ENCODE measurements at regions not wholly inside any gene's neighbourhood (a gene's known extent, or its start where the extent isn't known, plus 50 kb on each side); places are given as distances from the start of the nearest gene placed in this dataset.

- no peaks in the 10 kb centered on the region for H3K27me3 ChIP-seq (ENCODE audit: insufficient read depth, low read length)
- H2BK20ac ChIP-seq (ENCODE audit: low read depth, low read length, poor library complexity, severe bottlenecking), result no peak overlapping the region
- Mint-ChIP-seq H3K27ac (no peak overlapping the region), H3K9me3 (peaks cover 10 to 20% of the 10 kb centered on the region in 2 experiments), H3K36me3 (ENCODE audit: insufficient read depth in 1 of 3, low read depth in 3 of 3) (peaks cover 6 to 19% (median 9%) of the 10 kb centered on the region in 3 experiments; a peak in 6 of 7 replicates), H3K4me1 (peaks cover 21 to 25% of the 10 kb centered on the region in 2 experiments), H3K27me3 (ENCODE audit: low read depth) (no peaks in the 10 kb centered on the region), H3K4me3 (no peak overlapping the region)
- H4K8ac ChIP-seq (replicated peaks; ENCODE audit: insufficient read length, low read depth, low read length), result no peak overlapping the region
- no peaks in the 10 kb centered on the region for H3K79me1 ChIP-seq (ENCODE audit: insufficient read depth, low read depth, low read length, poor library complexity, severe bottlenecking)
- H3K4me2 ChIP-seq (ENCODE audit: insufficient read depth, insufficient read length, low read length), result no peak overlapping the region
- no peaks in the 10 kb centered on the region for H3K79me2 ChIP-seq (ENCODE audit: insufficient read depth, low read length)
- H3K9me3 ChIP-seq (ENCODE audit: control insufficient read depth, low read depth, low read length), result no peaks in the 10 kb centered on the region
- no peak overlapping the region for H3K56ac ChIP-seq (ENCODE audit: insufficient read length, low read depth, low read length)
- H3K23me2 ChIP-seq (ENCODE audit: insufficient read length, low read depth, low read length, poor library complexity, severe bottlenecking), result no peaks in the 10 kb centered on the region
- no peak overlapping the region for H3K27ac ChIP-seq (ENCODE audit: insufficient read length, low read depth, low read length)
- no peaks in the 10 kb centered on the region; the same call in 1 of the 2 replicates for H3K4me1 ChIP-seq (ENCODE audit: insufficient read depth, low read length)
- no peak overlapping the region for H3T11ph ChIP-seq (ENCODE audit: low read length)
- no peaks in the 10 kb centered on the region for H4K20me1 ChIP-seq (ENCODE audit: control insufficient read depth, insufficient read depth, insufficient read length)
- no peak overlapping the region for H3K14ac ChIP-seq (ENCODE audit: insufficient read depth, low read length)
- no peak overlapping the region for H3K4ac ChIP-seq (ENCODE audit: low read depth, low read length)
- H4K5ac ChIP-seq (ENCODE audit: insufficient read length, low read depth, low read length), result no peak overlapping the region
- H2AK5ac ChIP-seq (ENCODE audit: insufficient read length, low read length), result no peak overlapping the region
- H2BK15ac ChIP-seq (ENCODE audit: low read depth, low read length), result no peak overlapping the region
- no peak for TF ChIP-seq CTCF (conservative IDR thresholded peaks at IDR 0.05)
- DNase-seq, result no peak
- WGBS (ENCODE audit: extremely low coverage, insufficient read length, low lambda C conversion rate), result no CpG with 5 or more reads among the region's 11 CpGs
- H3K18ac ChIP-seq (ENCODE audit: insufficient read length, low read depth, low read length), result no peak overlapping the region
- no peak overlapping the region for H2BK5ac ChIP-seq (ENCODE audit: insufficient read length, low read length)
- no peak overlapping the region for H2BK12ac ChIP-seq (ENCODE audit: insufficient read length, low read depth, low read length)
- H3K9ac ChIP-seq (ENCODE audit: extremely low read depth, insufficient read length, low read length), result no peak overlapping the region
- no peak overlapping the region for H2AFZ ChIP-seq (ENCODE audit: low read length)
- H4K91ac ChIP-seq (ENCODE audit: insufficient read length, low read depth, low read length), result no peak overlapping the region
- no peak overlapping the region for H3K23ac ChIP-seq (ENCODE audit: insufficient read length, low read depth, low read length)
- no peak overlapping the region for H2BK120ac ChIP-seq (ENCODE audit: low read depth, low read length, poor library complexity, severe bottlenecking)
These were observed 173.2 kb downstream of the CAND1 start for GRCh38 chr12:67442347-67442841.
